ENCODE measurements at regions not wholly inside any gene's neighbourhood (a gene's known extent, or its start where the extent isn't known, plus 50 kb on each side); places are given as distances from the start of the nearest gene placed in this dataset.

- no peak for TF ChIP-seq MAX (IDR thresholded peaks at IDR 0.05; ENCODE audit: low read depth, low read length)
- no peak for TF ChIP-seq EZH2 (IDR thresholded peaks at IDR 0.05; ENCODE audit: borderline replicate concordance, control insufficient read depth, low read depth, low read length)
- TF ChIP-seq EGR1 (IDR thresholded peaks at IDR 0.05; ENCODE audit: borderline replicate concordance in 1 of 2, low read depth in 2 of 2, low read length in 2 of 2), result no peak
- no peak for TF ChIP-seq POLR2A (IDR thresholded peaks at IDR 0.05; ENCODE audit: low read depth, low read length)
- TF ChIP-seq GATAD2B (conservative IDR thresholded peaks at IDR 0.05; ENCODE audit: low read depth), result no peak
Measured at GRCh38 chr2:239660390-239661230, 259.8 kb upstream of the HDAC4 start.

Measured in GM12878 (cell line).